Activated gamma-delta T cell (primary cell): ENCODE measurements at regions not wholly inside any gene's neighbourhood (a gene's known extent, or its start where the extent isn't known, plus 50 kb on each side); places are given as distances from the start of the nearest gene placed in this dataset.
"Not testable (repeated sequence)": the region's sequence is repeated elsewhere in the genome, so short reads cannot be mapped to it uniquely, and the experiment has no call there.

Source experiments
- DNase-seq: peaks from one replicate; lab custom pipeline; 2025; lab: John Stamatoyannopoulos, UW

- no peak for DNase-seq
These were observed 104.9 kb upstream of the SPATA12 start for GRCh38 chr3:56955492-56956111.

DNA sequence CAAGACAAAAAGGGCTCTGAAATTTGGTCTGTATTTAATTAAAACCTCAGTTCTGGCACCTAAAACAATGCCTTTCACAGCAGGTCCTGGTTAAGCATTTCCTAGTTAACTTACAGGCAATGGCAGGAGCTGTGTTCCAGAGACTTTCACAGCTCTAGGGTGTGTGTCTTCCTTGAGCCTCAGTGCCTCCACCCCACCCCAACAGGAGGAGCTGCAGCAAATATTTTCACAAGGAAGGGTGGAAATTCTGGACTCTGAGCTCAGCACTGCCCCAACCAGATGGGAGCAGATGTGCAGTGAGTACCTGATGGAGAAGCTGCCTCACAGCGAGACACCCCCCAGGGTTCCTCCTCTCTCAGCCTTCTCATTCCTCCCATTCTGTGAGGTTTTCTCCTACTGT is 106.3 kb upstream of the SPATA12 start:
- DNase-seq: no peak

- DNase-seq: no peak
These were observed 107.6 kb upstream of the SPATA12 start for GRCh38 chr3:56952846-56953245.

GRCh38 chr3:56952061-56952460 is 108.4 kb upstream of the SPATA12 start:
- no peak for DNase-seq

DNA sequence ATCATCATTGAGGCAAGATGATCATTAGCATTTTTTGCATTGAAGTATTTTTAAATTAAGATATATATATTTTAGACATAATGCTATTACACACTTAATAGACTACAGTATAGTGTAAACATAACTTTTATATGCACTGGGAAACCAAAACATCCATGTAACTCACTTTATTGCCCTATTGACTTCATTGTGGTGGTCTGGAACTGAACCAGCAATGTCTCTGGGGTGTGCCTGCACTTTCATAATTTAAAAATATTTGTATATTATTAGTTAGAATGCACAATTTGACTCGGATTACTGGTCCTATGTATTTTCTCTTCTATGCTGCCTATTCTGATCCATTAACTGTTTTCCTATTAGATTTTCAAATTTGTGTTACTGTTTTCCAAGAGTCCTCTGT is 109.1 kb upstream of the SPATA12 start:
- DNase-seq: no peak

DNA sequence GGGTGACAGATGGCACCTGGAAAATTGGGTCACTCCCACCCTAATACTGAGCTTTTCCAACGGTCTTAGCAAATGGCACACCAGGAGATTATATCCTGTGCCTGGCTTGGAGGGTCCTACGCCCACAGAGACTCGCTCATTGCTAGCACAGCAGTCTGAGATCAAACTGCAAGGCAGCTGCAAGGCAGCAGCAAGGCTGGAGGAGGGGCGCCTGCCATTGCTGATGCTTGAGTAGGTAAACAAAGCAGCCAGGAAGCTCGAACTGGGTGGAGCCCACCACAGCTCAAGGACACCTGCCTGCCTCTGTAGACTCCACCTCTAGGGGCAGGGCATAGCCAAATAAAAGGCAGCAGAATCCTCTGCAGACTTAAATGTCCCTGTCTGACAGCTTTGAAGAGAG is 115.1 kb upstream of the SPATA12 start:
- not testable (repeated sequence) for DNase-seq

GRCh38 chr3:56942523-56942922 is 117.9 kb upstream of the SPATA12 start:
- DNase-seq: no peak

DNA sequence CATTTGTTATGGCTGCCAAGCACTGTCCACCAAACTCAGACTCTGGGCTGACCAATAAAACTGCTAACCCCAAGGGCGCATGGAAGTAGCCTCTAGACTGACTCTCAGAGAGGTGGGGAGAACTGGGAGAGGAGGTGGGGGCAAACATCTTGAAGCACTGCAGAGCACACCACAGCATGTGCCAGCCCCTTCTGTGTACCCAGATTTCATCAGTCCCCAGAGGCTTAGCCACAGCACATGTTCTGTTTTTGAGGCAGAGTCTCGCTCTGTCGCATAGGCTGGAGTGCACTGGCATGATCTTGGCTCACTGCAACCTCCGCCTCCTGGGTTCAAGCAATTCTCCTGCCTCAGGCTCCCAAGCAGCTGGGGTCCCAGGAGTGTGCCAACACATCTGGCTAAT is 119.5 kb upstream of the SPATA12 start:
- no peak for DNase-seq

GRCh38 chr3:56940321-56940720 is 120.1 kb upstream of the SPATA12 start:
- no peak for DNase-seq

- DNase-seq: no peak
These were observed 120.6 kb upstream of the SPATA12 start for GRCh38 chr3:56939834-56940233.

DNA sequence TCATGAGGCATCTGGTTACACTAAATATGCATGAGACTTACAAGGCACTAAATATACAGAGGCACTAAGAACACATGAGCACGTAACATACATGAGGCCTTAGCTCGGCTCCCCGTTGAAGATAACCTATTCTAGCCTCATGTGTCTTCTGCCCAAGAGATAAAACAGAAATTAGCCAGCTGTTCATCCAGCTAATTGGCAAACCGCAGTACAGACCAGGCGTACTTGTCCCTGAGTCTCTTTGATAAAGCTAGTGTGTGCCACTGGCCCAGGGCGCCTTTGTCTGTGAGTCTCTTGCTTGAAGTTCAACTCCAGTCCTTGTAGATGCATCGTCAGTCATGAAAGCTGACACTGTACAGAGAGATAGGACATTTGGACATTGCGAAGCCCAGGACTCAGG is 121.9 kb upstream of the SPATA12 start:
- DNase-seq: no peak

DNA sequence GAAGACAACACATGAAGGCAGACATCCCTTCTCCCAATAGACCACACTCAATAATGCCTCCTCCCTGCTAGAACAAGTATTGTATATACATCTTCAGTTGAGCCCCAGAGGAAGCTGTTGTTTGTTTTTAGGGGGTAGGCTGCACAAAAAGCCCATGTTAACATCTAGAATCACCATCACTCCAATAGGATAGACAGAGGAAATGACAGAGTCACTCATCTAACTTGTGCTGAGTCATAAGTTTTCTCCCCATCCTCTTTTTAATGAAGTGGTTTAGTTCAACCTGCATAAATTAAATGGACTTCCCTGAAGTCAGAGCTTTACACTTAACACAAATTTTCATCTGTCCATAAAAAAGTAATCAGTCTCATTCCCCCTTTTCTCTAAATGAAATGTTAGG is 122.9 kb upstream of the SPATA12 start:
- DNase-seq: no peak

DNA sequence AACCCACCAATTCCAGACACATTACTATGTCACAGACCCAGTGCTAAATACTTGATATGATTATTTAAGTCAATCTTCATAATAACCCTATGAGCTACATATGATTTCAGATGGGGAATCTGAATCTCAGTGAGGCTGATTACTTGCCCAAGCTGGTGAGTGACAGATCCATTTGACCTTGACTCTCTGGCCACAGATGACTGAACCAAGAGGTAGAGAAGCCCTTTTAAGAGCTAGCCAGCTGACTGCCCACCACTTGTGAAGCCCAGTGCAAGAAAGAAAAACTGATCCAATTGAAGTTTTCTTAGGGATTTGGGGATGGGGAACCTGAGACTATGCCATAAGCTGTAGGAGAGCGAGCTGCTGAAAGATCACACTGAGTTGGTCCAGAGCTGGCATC is 124.7 kb upstream of the SPATA12 start:
- DNase-seq: no peak

DNA sequence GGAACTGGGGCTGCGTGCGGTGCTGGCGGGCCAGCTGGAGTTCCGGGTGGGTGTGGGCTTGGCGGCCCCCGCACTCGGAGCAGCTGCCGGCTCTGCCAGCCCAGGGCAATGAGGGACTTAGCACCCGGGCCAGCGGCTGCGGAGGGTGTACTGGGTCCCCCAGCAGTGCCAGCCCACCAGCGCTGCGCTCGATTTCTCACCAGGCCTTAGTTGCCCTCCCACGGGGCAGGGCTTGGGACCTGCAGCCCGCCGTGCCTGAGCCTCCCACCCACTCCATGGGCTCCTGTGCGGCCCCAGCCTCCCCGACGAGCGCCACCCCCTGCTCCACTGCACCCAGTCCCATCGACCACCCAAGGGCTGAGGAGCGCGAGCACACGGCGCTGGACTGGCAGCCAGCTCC is 126.0 kb upstream of the SPATA12 start:
- DNase-seq: not testable (repeated sequence)

DNA sequence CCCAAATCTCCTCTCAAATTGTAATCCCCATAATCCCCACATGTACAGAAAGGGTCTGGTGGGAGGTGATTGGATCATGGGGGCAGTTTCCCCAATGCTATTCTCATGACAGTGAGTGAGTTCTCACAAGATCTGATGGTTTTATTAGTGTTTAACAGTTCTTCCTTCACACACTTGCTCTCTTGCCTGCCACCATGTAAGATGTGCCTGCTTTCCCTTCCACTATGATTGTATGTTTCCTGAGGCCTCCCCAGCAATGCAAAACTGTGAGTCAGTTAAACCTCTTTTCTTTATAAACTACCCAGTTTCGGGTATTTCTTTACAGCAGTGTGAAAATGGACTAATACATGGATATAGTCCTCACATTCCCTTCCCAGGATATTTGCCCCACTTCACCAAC is 126.7 kb upstream of the SPATA12 start:
- no peak for DNase-seq

- no peak for DNase-seq
These were observed 127.6 kb upstream of the SPATA12 start for GRCh38 chr3:56932866-56933265.

- DNase-seq: no peak
These were observed 128.6 kb upstream of the SPATA12 start for GRCh38 chr3:56931836-56932235.

DNA sequence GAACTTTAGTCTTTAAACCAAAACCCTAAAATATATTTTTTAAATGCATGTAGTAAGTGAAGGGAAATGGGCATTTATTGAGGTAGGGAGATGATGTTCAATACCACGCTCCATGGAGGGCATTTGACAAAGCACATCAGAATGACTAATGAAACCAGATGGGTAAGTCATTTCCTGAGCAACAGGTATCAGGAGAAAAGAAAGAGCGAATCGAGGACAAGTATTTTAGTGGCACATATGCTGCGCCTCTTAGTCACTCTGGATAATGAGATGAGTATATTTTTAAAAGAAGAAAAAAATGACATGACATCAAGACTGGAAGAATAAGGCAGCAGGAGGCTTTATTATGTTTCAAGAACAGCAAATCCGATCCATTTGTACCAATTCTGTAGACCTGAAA is 129.0 kb upstream of the ARHGEF3 start:
- DNase-seq: no peak

DNA sequence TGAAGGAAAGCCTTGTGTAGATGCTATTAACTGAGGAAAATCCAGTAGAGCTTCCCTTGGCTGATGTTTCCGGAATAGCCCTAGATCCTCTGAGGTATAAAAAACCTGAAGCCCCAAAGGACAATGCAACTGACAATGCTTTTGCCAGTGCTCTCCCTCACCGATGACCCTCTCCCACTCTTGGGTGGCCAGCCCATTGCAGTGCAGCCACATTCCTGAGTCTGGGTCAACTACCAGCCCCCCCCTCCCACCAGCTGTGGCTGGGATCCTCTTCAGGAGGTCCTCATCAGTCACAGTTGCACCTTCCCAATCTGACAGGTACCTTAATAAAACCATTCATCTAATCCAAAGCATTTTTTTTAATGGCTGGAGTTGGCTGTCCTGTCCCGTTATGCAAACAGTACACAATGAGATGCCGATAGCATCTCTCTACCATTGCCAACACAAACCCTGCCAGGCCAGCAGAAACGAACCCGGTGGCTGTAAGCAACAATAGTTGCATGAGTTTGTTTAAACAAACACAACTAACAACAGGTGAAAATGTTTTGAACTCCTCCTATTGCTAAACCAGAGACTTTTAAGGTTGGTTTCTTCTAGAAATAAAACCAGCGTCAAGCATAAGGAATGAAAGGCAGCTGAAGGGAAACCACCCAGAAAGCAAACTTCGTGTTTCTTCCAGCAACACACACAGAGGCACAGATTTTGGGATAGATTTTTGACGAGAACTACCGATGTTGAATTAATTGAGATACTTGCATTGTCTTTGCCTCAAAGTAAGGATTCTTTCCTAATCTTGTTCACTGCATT is 128.3 kb upstream of the ARHGEF3 start:
- DNase-seq: no peak

DNA sequence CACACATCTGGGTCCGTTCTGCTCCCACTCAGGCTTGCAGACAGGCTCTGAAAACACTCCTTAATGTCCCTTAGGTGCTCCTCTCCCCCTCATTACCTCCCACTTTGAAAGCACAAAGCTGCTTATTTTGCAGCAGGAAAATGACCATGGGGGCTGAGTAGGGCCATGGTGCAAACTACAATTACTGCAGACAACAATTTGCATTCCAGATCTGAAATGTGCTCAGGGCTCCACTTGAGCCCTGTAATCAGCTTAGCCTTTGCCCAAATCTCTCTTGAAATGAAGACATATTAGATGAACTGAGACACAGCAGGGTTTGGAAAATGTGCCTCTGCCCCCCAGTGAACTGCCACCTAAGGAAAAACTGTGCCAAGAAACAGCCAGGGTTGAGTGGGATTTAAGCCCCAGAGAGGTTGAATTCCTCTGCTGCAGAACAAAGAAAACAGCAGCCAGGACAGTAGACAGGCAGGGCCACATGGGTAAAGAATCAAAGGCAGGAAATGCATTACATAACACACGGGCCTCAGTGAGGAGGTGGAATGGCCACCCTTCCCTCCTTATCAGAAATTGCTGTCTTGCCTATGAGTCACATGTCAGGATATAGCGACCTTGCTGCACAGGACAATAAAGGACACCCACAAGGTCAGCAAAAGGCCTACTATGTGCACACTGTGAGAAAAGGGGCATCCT is 126.8 kb upstream of the ARHGEF3 start:
- DNase-seq: no peak

DNA sequence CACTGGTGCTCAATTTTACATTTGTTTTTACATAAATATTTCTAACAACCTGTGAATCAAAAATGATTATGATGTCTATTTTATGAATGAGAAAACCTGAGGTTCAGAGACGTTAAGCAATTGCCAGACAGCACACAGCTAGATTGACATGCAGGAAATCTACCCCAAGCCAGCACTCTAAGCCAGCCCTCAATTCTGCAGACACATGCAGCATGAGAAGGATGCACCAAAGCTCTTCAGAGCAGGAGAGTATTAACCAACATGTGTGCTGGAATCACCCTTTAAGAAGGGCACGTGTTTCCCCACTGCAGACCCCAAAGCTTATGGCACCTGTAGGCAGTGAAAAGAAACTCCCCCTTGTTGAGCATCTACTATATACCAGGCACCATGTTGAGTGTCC is 126.1 kb upstream of the ARHGEF3 start:
- DNase-seq: no peak

DNA sequence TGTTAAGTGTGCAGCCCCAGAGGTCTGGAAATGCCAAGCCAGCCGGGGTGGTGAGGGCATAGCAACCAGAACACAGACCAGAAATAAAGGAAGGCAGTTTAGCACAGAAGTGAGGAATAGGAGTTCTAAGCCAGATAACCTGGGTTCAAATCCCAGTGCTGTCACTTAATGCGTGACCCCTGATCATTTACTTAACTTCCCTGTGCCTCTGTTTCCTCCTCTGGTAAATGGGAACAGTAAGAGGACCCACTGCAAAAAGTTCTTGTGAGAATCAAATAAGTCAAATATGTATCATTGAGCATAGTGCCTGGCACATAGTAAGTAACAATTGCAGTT is 125.2 kb upstream of the ARHGEF3 start:
- DNase-seq: no peak

DNA sequence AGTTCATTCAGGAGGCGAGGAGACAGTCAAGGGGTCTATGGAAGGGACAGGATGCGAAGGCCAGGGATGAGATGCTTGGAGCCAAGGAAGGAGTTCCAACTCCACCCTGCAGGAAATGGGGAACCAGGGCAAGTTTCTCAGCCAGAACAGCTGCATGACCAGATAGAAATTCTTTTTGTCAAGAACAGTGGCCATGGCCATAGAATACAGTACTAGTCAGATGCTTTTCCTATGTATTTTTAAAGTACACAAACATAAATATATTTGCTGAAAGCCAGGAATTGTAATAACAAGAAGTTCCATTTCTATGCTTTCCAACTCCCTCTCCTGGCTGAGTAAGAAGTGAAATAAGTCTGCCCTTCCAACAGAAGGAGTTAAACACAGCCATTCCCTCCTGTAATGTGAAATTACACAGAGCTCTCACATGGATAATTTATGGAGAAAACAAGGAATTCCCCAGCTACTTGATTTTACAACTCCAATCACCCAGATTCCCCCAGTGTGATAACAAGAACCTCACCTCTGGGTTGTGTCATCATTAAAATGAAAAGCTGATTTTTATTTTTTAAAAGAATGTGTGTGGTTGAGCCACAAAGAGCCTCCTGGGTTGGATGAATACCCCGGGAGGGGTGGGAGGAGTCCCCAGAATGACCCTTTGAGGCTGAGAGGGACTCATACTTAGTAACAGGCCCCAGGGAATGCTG is 124.6 kb upstream of the ARHGEF3 start:
- DNase-seq: no peak
